ENCODE measurements at regions not wholly inside any gene's neighbourhood (a gene's known extent, or its start where the extent isn't known, plus 50 kb on each side); places are given as distances from the start of the nearest gene placed in this dataset.
"Not testable (repeated sequence)": the region's sequence is repeated elsewhere in the genome, so short reads cannot be mapped to it uniquely, and the experiment has no call there.

DNA sequence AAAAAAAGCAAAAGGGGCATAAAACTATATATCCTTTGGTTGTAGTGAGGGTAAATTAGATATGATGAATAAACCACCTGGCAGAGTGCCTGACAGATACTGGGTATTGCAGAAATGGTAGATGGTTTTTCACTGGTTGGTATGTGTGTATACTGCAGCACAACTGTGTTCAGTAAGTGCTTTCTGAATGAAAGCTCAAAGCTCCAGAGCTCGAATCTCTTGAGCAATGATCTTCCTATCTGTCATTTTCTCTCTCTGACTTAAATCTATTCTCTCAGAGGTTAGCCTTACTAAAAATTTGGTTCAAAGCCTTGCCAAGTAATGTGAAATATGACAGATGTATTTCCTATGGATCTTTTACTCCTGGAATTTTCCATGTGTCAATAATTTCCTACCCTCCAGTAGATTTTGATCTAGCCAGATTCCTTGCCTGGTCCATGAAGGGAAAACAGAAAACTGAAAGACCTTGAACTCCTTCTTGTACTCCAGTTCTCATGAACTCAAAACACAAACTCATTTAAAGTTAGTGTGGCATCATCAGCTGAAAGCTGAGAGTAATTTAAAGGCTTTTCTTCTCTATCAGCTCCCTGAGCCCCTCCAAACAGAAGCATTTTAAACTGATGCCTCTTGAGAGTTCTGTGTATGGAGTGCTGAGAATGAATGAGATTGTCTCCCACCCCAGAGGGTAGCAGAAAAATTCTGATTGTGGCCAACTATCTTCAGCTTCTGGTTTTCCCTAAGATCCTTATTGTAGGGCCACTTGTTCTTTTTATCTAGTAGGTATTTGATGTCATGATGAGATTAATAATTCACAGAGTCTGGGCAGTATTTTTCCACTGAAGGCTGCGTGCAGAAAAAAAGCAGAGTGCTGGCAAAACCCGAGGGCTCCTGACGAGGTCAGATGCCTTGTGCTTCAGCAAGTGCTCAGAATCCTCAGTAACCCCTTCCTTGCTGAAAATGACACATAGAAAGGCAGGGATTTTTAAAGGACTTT lies 363.4 kb upstream of the BOD1L1 start:
- H3K36me3 ChIP-seq (ENCODE audit: control insufficient read depth, insufficient read depth, low read length), result no peaks in the 10 kb centered on the region
- no peaks in the 10 kb centered on the region for H3K4me1 ChIP-seq (ENCODE audit: control insufficient read depth, insufficient read depth, low read length)
- no peaks in the 10 kb centered on the region for H3K9me3 ChIP-seq (ENCODE audit: control insufficient read depth, insufficient read depth, low read length)
- H3K4me3 ChIP-seq (ENCODE audit: low read length), result no peak overlapping the region
- H3K27ac ChIP-seq (ENCODE audit: low read length), result no peak overlapping the region
- H3K27me3 ChIP-seq (ENCODE audit: control insufficient read depth, insufficient read depth, low read length), result no peaks in the 10 kb centered on the region
- DNase-seq (ENCODE audit: low read depth, low spot score), result no peak
- WGBS (ENCODE audit: insufficient coverage, insufficient read length), result no CpG with 5 or more reads among the region's 4 CpGs

DNA sequence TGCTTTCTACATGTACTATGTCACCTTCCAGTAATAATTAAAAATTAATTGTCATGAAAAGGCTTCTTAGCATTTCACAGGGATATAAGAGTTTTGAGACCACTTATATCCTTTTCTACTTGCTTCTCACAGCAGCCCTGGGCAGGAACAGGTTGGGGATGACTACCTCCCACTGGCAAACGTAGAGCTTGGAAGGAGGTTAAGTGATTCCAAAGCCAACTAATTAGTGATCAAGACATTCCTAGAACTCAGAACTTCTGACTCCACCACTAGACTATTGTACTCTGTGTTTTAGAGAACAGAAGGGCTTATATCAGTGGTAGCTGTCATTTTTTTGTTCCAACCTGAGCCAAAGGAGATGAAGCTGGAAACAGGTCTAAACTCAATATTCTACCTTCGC lies 364.5 kb upstream of the BOD1L1 start:
- Histone ChIP-seq H3K27ac (ENCODE audit: low read length) (no peak overlapping the region), H3K36me3 (ENCODE audit: control insufficient read depth, insufficient read depth, low read length) (no peaks in the 10 kb centered on the region), H3K4me3 (ENCODE audit: low read length) (no peak overlapping the region), H3K4me1 (ENCODE audit: control insufficient read depth, insufficient read depth, low read length) (no peaks in the 10 kb centered on the region), H3K27me3 (ENCODE audit: control insufficient read depth, insufficient read depth, low read length) (no peaks in the 10 kb centered on the region), H3K9me3 (ENCODE audit: control insufficient read depth, insufficient read depth, low read length) (no peaks in the 10 kb centered on the region)
- no peak for DNase-seq (ENCODE audit: low read depth, low spot score)
- WGBS (ENCODE audit: insufficient coverage, insufficient read length), result no CpG with 5 or more reads among the region's 2 CpGs

- DNase-seq (ENCODE audit: low read depth, low spot score), result no peak
- Histone ChIP-seq H3K4me3 (ENCODE audit: low read length) (no peak overlapping the region), H3K4me1 (ENCODE audit: control insufficient read depth, insufficient read depth, low read length) (no peaks in the 10 kb centered on the region), H3K36me3 (ENCODE audit: control insufficient read depth, insufficient read depth, low read length) (no peaks in the 10 kb centered on the region), H3K27me3 (ENCODE audit: control insufficient read depth, insufficient read depth, low read length) (no peaks in the 10 kb centered on the region), H3K9me3 (ENCODE audit: control insufficient read depth, insufficient read depth, low read length) (no peaks in the 10 kb centered on the region), H3K27ac (ENCODE audit: low read length) (no peak overlapping the region)
- no CpG with 5 or more reads among the region's 1 CpG for WGBS (ENCODE audit: insufficient coverage, insufficient read length)
Observed at GRCh38 chr4:13992975-13993520, 365.5 kb upstream of the BOD1L1 start.

DNA sequence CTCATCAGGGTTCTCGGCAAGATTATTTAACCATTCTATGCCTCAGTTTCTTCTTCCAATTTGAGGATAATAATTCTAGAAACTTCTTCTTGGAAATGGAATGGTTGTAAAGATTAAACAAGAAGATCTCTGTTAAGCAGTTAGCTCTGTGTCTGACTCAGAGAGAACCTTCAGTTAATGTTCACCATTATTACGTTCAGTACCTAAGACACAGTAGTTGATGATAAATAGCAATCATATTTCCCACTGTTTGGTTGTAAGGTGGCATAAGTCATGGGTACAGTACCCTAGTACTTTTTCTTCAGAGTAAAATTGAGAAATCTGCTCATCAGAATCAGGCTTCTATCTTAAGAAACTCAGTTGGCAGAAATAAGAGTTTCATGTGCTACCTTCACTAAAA lies 366.5 kb upstream of the BOD1L1 start:
- no peaks in the 10 kb centered on the region for H3K27me3 ChIP-seq (ENCODE audit: control insufficient read depth, insufficient read depth, low read length)
- H3K36me3 ChIP-seq (ENCODE audit: control insufficient read depth, insufficient read depth, low read length), result no peaks in the 10 kb centered on the region
- H3K9me3 ChIP-seq (ENCODE audit: control insufficient read depth, insufficient read depth, low read length), result no peaks in the 10 kb centered on the region
- DNase-seq (ENCODE audit: low read depth, low spot score), result no peak
- no peak overlapping the region for H3K4me3 ChIP-seq (ENCODE audit: low read length)
- no peaks in the 10 kb centered on the region for H3K4me1 ChIP-seq (ENCODE audit: control insufficient read depth, insufficient read depth, low read length)
- no CpG with 5 or more reads among the region's 2 CpGs for WGBS (ENCODE audit: insufficient coverage, insufficient read length)
- H3K27ac ChIP-seq (ENCODE audit: low read length), result no peak overlapping the region

DNA sequence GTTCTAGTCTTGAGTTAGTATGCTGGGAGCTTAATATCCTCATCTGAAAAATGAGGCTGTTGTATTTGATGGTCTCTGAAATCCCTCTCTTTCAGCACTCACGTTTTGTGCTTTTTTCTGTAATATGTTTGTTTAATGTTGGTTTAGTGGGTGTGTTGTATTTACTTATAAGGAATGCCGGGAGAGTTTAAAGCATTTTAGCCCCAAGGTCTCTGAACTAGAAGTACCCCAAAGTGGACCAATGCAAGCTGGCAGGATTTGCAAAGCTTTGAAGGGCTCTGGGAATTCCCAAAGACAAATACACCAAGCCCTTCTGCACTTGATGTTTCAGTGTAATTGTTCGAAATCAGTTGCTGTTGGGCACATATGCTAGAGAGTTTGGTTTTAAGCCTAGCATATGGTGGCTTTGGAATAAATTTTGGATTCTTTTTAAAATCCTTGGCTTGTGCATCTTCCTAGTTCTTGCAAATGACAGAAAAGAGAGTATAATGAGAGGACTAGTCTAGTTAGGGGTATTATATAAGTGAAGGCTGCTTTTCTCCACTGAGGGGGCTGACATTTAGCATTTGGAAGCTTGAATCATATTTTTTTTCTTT lies 371.4 kb upstream of the BOD1L1 start:
- WGBS (ENCODE audit: insufficient coverage, insufficient read length), result 100% methylated on average over 1 of the region's 3 CpGs
- Histone ChIP-seq H3K4me3 (ENCODE audit: low read length) (no peak overlapping the region), H3K27ac (ENCODE audit: low read length) (no peak overlapping the region), H3K36me3 (ENCODE audit: control insufficient read depth, insufficient read depth, low read length) (no peaks in the 10 kb centered on the region), H3K4me1 (ENCODE audit: control insufficient read depth, insufficient read depth, low read length) (no peaks in the 10 kb centered on the region), H3K27me3 (ENCODE audit: control insufficient read depth, insufficient read depth, low read length) (no peaks in the 10 kb centered on the region), H3K9me3 (ENCODE audit: control insufficient read depth, insufficient read depth, low read length) (no peaks in the 10 kb centered on the region)
- DNase-seq (ENCODE audit: low read depth, low spot score), result no peak

- Histone ChIP-seq H3K4me3 (ENCODE audit: low read length) (no peak overlapping the region), H3K9me3 (ENCODE audit: control insufficient read depth, insufficient read depth, low read length) (no peaks in the 10 kb centered on the region), H3K27me3 (ENCODE audit: control insufficient read depth, insufficient read depth, low read length) (no peaks in the 10 kb centered on the region), H3K4me1 (ENCODE audit: control insufficient read depth, insufficient read depth, low read length) (no peaks in the 10 kb centered on the region), H3K36me3 (ENCODE audit: control insufficient read depth, insufficient read depth, low read length) (no peaks in the 10 kb centered on the region), H3K27ac (ENCODE audit: low read length) (no peak overlapping the region)
- WGBS (ENCODE audit: insufficient coverage, insufficient read length), result no CpG with 5 or more reads among the region's 2 CpGs
- DNase-seq (ENCODE audit: low read depth, low spot score), result no peak
Observed at GRCh38 chr4:14000091-14000814, 372.7 kb upstream of the BOD1L1 start.

GRCh38 chr4:14002331-14002730 lies 374.8 kb upstream of the BOD1L1 start:
- H3K36me3 ChIP-seq (ENCODE audit: control insufficient read depth, insufficient read depth, low read length); DNase-seq (ENCODE audit: low read depth, low spot score); H3K4me1 ChIP-seq (ENCODE audit: control insufficient read depth, insufficient read depth, low read length); H3K4me3 ChIP-seq (ENCODE audit: low read length); H3K9me3 ChIP-seq (ENCODE audit: control insufficient read depth, insufficient read depth, low read length); H3K27ac ChIP-seq (ENCODE audit: low read length); H3K27me3 ChIP-seq (ENCODE audit: control insufficient read depth, insufficient read depth, low read length): not testable (repeated sequence)
- WGBS (ENCODE audit: insufficient coverage, insufficient read length), result no CpG with 5 or more reads among the region's 3 CpGs

DNA sequence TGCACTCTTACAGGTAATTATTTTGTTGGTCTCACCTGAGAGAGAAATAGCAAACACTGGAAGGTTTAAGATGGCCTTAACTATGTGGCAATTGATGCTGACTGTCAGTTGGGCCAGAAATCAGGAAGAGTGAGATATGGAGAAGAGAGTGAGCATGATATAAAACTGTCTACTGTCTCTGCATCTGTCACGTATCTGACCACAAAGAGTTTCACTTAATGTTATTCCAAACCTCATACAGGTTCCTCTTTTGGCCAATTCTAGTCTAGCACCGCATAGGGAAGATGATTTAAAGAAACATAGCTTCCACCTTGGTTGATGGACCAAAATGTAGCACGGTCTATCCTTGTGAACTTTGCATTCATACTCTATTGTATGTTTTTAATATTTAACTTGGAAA lies 381.0 kb upstream of the BOD1L1 start:
- Histone ChIP-seq H3K9me3 (ENCODE audit: control insufficient read depth, insufficient read depth, low read length) (no peaks in the 10 kb centered on the region), H3K27me3 (ENCODE audit: control insufficient read depth, insufficient read depth, low read length) (no peaks in the 10 kb centered on the region), H3K36me3 (ENCODE audit: control insufficient read depth, insufficient read depth, low read length) (no peaks in the 10 kb centered on the region), H3K4me3 (ENCODE audit: low read length) (no peak overlapping the region), H3K4me1 (ENCODE audit: control insufficient read depth, insufficient read depth, low read length) (no peaks in the 10 kb centered on the region), H3K27ac (ENCODE audit: low read length) (no peak overlapping the region)
- WGBS (ENCODE audit: insufficient coverage, insufficient read length), result no CpG with 5 or more reads among the region's 3 CpGs
- no peak for DNase-seq (ENCODE audit: low read depth, low spot score)

- H3K9me3 ChIP-seq (ENCODE audit: control insufficient read depth, insufficient read depth, low read length), result no peaks in the 10 kb centered on the region
- no peaks in the 10 kb centered on the region for H3K27me3 ChIP-seq (ENCODE audit: control insufficient read depth, insufficient read depth, low read length)
- no peak for DNase-seq (ENCODE audit: low read depth, low spot score)
- H3K27ac ChIP-seq (ENCODE audit: low read length), result no peak overlapping the region
- no CpG with 5 or more reads among the region's 5 CpGs for WGBS (ENCODE audit: insufficient coverage, insufficient read length)
- H3K4me3 ChIP-seq (ENCODE audit: low read length), result no peak overlapping the region
- H3K36me3 ChIP-seq (ENCODE audit: control insufficient read depth, insufficient read depth, low read length), result no peaks in the 10 kb centered on the region
- no peaks in the 10 kb centered on the region for H3K4me1 ChIP-seq (ENCODE audit: control insufficient read depth, insufficient read depth, low read length)
Observed at GRCh38 chr4:14018191-14018853, 390.8 kb upstream of the BOD1L1 start.

DNA sequence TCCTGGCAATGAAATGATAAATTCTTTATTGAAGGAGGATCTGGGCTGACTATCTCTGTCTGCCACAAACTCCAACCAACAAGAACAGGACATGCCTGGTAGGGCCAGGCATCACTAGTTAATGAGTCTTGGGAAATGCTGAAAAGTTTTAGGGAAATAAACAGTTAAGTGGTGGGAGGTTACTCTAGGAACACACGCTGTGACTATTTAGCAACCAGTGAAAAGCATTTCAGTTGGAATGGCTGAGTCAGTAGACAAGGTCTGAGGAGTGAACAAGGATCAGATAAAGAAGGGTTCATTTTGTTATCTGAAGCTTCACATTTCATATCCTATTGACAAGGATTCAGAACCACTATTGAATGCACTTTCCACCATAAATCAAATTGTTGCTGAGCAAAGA lies 394.9 kb upstream of the BOD1L1 start:
- Histone ChIP-seq H3K36me3 (ENCODE audit: control insufficient read depth, insufficient read depth, low read length) (no peaks in the 10 kb centered on the region), H3K9me3 (ENCODE audit: control insufficient read depth, insufficient read depth, low read length) (no peaks in the 10 kb centered on the region), H3K27me3 (ENCODE audit: control insufficient read depth, insufficient read depth, low read length) (no peaks in the 10 kb centered on the region), H3K4me1 (ENCODE audit: control insufficient read depth, insufficient read depth, low read length) (no peaks in the 10 kb centered on the region), H3K27ac (ENCODE audit: low read length) (no peak overlapping the region), H3K4me3 (ENCODE audit: low read length) (no peak overlapping the region)
- WGBS (ENCODE audit: insufficient coverage, insufficient read length), result no CpG with 5 or more reads among the region's 1 CpG
- DNase-seq (ENCODE audit: low read depth, low spot score), result no peak

Measured in iPS DF 6.9 (cell line).